LNCAP (cell line): ENCODE measurements at regions not wholly inside any gene's neighbourhood (a gene's known extent, or its start where the extent isn't known, plus 50 kb on each side); places are given as distances from the start of the nearest gene placed in this dataset.

Experiments used
- TF ChIP-seq, protein P1 (sequence below): fragments of 450-650 bp; IDR thresholded peaks from 2 replicates; pipeline ENCODE4 v1.5.1; 2017; ENCODE audit warnings: mild to moderate bottlenecking

- TF ChIP-seq, protein P1, sequence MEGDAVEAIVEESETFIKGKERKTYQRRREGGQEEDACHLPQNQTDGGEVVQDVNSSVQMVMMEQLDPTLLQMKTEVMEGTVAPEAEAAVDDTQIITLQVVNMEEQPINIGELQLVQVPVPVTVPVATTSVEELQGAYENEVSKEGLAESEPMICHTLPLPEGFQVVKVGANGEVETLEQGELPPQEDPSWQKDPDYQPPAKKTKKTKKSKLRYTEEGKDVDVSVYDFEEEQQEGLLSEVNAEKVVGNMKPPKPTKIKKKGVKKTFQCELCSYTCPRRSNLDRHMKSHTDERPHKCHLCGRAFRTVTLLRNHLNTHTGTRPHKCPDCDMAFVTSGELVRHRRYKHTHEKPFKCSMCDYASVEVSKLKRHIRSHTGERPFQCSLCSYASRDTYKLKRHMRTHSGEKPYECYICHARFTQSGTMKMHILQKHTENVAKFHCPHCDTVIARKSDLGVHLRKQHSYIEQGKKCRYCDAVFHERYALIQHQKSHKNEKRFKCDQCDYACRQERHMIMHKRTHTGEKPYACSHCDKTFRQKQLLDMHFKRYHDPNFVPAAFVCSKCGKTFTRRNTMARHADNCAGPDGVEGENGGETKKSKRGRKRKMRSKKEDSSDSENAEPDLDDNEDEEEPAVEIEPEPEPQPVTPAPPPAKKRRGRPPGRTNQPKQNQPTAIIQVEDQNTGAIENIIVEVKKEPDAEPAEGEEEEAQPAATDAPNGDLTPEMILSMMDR: no peak
Observed at GRCh38 chr3:124545891-124546290, 184.4 kb upstream of the UMPS start.

- TF ChIP-seq, protein P1: no peak
Observed at GRCh38 chr3:124552224-124552623, 178.0 kb upstream of the UMPS start.

- TF ChIP-seq, protein P1: no peak
Observed at GRCh38 chr3:124553178-124553577, 177.1 kb upstream of the UMPS start.

DNA sequence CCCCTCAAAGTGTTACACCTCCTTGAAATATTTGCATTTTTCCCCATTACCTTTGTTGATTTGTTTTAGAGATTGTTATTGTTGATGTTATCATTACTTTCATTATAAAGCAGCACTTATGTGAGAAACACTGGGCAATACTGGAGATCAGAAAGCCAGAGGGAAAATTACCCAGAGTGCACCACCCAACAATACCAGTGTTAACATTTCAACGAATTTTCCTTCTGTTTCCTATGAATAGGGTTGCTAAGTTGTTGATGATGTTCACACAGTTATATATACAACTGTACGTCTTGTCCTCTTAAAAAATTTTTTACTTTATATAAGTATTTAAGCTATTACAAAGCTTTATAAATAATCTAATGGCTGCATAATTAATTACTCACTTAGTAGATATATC lies 173.6 kb upstream of the UMPS start:
- TF ChIP-seq, protein P1: no peak

DNA sequence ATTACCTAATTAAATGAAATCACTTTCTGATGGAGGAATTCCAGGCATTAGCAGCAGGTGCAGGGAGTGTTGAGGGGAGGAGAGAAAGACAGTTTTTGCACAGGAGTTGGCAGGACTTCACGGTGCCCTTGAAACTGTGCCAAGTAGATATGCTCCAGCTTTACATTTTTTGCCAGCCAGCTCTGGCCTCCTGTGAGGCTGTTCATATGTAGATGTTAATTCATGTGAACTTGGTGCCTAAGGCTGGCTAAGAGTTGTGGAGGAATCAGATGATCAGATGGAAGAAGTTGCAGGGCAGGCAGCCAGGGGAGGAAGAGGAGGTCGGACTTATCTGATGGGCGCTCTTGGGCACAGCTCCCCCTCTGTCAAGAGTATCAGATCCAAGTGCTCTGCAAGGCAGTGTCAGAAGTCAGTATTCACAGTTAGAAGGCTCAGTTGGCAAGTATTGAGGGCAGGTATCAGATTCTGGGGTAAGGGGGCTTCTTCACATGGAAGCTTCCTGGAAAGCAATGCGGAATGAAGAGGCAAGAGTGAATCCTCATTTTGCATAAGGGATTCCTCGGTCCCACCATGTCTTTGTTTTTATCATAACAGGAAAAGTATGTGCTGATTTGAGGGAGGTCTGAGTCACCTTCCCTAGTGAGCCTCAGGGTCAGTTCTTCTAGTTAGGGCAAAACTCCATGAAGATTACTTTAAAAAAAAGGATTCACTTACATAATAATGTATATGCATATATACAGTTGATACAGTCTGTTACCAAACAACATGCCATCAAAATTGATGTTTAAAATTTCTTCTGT lies 172.6 kb upstream of the UMPS start:
- TF ChIP-seq, protein P1: no peak

DNA sequence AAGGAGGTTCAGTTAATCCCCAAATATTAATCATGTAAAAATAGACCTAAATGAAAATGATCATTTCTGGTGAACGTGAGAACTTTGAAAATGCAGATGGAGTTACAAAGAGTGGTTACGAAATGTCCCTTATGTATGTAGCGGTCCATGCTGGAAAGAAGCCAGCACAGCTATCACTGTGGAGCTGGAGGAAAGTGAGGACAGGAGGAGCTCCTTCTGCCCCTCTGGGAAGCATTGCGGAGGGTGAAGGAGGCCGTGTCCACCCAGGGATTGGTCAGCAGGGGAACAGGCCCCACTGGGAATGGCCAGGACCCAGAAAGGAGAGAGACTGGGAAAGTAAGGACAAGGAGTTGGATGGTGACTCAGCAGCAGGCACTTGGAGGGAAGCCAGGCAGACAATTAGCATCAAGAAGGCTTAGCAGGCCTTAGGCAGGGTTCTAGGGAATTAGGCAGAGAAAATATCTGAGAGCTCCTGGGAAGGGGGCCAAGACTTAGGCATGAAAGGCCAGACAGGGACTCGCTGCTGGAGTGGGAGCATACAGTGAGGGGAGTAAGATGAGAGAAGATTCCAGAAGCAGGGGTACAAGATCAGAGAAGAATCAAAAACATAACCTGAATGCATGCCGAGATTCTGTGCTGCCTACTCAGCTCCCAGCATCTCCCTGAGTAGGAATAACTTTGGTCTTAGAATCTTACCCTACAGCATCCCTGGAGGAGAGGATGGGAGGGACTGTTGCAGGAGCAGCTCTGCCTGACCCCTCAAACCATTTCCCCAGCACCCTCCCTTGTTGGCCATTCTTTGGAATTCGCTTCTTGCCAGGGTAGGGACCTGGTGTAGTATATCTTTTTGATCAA lies 171.0 kb upstream of the UMPS start:
- TF ChIP-seq, protein P1: no peak

GRCh38 chr3:124559846-124560574 lies 170.2 kb upstream of the UMPS start:
- TF ChIP-seq, protein P1: peak; percentile 87
